Omental fat pad (tissue), 3 donors: ENCODE measurements at regions not wholly inside any gene's neighbourhood (a gene's known extent, or its start where the extent isn't known, plus 50 kb on each side); places are given as distances from the start of the nearest gene placed in this dataset.
"Not testable (repeated sequence)": the region's sequence is repeated elsewhere in the genome, so short reads cannot be mapped to it uniquely, and the experiment has no call there.

ENCODE experiments used
- ATAC-seq: fragments of 150-250 bp; one replicate; pipeline ENCODE4 v1.9.1; 2016; ENCODE audit warnings: mild to moderate bottlenecking, moderate library complexity; ENCODE audit not compliant: low FRiP score
- DNase-seq: peaks from one replicate; pipeline ENCODE4 v3.0.0-alpha.2; 2019; ENCODE audit warnings: low spot score
- CTCF ChIP-seq, 3 donors: fragments of 450-650 bp; IDR thresholded peaks; one replicate each; pipeline ENCODE4 v1.5.1; 2016 to 2017; ENCODE audit warnings: antibody characterized with exemption in 3 of 3, mild to moderate bottlenecking in 3 of 3, moderate library complexity in 2 of 3

- DNase-seq (no peak), ATAC-seq (peak; percentile 85)
- no peak for TF ChIP-seq CTCF (IDR thresholded peaks at IDR 0.05)
Observed at GRCh38 chr14:53840444-53840843, 116.2 kb downstream of the BMP4 start.

- ATAC-seq, result no peak
- DNase-seq, result no peak
- TF ChIP-seq CTCF (IDR thresholded peaks at IDR 0.05), result no peak
Observed at GRCh38 chr14:53838374-53838773, 118.3 kb downstream of the BMP4 start.

- ATAC-seq, DNase-seq: not testable (repeated sequence)
Observed at GRCh38 chr14:53837656-53838055, 119.0 kb downstream of the BMP4 start.

GRCh38 chr14:53836551-53836950, 120.1 kb downstream of the BMP4 start:
- DNase-seq (no peak), ATAC-seq (no peak)
- TF ChIP-seq CTCF (IDR thresholded peaks at IDR 0.05), result no peak

GRCh38 chr14:53828820-53829219, 127.8 kb downstream of the BMP4 start:
- TF ChIP-seq CTCF (IDR thresholded peaks at IDR 0.05), result no peak
- ATAC-seq (no peak), DNase-seq (no peak)

- TF ChIP-seq CTCF (IDR thresholded peaks at IDR 0.05), result no peak
- DNase-seq, result no peak
- no peak for ATAC-seq
Observed at GRCh38 chr14:53824061-53824460, 132.6 kb downstream of the BMP4 start.

GRCh38 chr14:53814392-53814791, 142.2 kb downstream of the BMP4 start:
- DNase-seq (no peak), ATAC-seq (no peak)
- no peak for TF ChIP-seq CTCF (IDR thresholded peaks at IDR 0.05)

- no peak for DNase-seq
- no peak for ATAC-seq
- TF ChIP-seq CTCF (IDR thresholded peaks at IDR 0.05), result no peak
Observed at GRCh38 chr14:53810221-53810620, 146.4 kb downstream of the BMP4 start.
